HG03108 (cell line): ENCODE measurements at regions not wholly inside any gene's neighbourhood (a gene's known extent, or its start where the extent isn't known, plus 50 kb on each side); places are given as distances from the start of the nearest gene placed in this dataset.

Experiments used
- ATAC-seq: cut with Tn5 transposase; IDR thresholded peaks from one replicate; pipeline ENCODE4 v1.9.1; 2021; ENCODE audit warnings: moderate library complexity; ENCODE audit not compliant: unreplicated experiment

- no peak for ATAC-seq
Measured at GRCh38 chr12:126770188-126770587, 1496.8 kb upstream of the TMEM132C start.

GRCh38 chr12:126772171-126772864 is 1494.7 kb upstream of the TMEM132C start:
- ATAC-seq = peak; percentile 71

- no peak for ATAC-seq
Measured at GRCh38 chr12:126773012-126773411, 1494.0 kb upstream of the TMEM132C start.

- no peak for ATAC-seq
Measured at GRCh38 chr12:126773491-126773890, 1493.5 kb upstream of the TMEM132C start.

- ATAC-seq = no peak
Measured at GRCh38 chr12:126776026-126776655, 1490.8 kb upstream of the TMEM132C start.

GRCh38 chr12:126780343-126780742 is 1486.6 kb upstream of the TMEM132C start:
- no peak for ATAC-seq

GRCh38 chr12:126781593-126781992 is 1485.4 kb upstream of the TMEM132C start:
- no peak for ATAC-seq

GRCh38 chr12:126782083-126782482 is 1484.9 kb upstream of the TMEM132C start:
- ATAC-seq = no peak

- no peak for ATAC-seq
Measured at GRCh38 chr12:126784328-126784921, 1482.5 kb upstream of the TMEM132C start.

GRCh38 chr12:126789963-126790362 is 1477.0 kb upstream of the TMEM132C start:
- no peak for ATAC-seq

GRCh38 chr12:126791122-126791521 is 1475.8 kb upstream of the TMEM132C start:
- no peak for ATAC-seq

- no peak for ATAC-seq
Measured at GRCh38 chr12:126792411-126792810, 1474.6 kb upstream of the TMEM132C start.

- ATAC-seq = no peak
Measured at GRCh38 chr12:126797525-126797924, 1469.4 kb upstream of the TMEM132C start.

GRCh38 chr12:126798449-126798848 is 1468.5 kb upstream of the TMEM132C start:
- ATAC-seq = no peak

- no peak for ATAC-seq
Measured at GRCh38 chr12:126807312-126807865, 1459.6 kb upstream of the TMEM132C start.

- no peak for ATAC-seq
Measured at GRCh38 chr12:126811391-126811790, 1455.6 kb upstream of the TMEM132C start.

GRCh38 chr12:126819554-126819953 is 1447.4 kb upstream of the TMEM132C start:
- no peak for ATAC-seq

GRCh38 chr12:126830778-126831680 is 1435.9 kb upstream of the TMEM132C start:
- no peak for ATAC-seq

GRCh38 chr12:126837697-126838096 is 1429.3 kb upstream of the TMEM132C start:
- no peak for ATAC-seq

GRCh38 chr12:126843915-126844669 is 1422.9 kb upstream of the TMEM132C start:
- no peak for ATAC-seq
